Nephron progenitor cell (in vitro differentiated cells): ENCODE measurements at regions not wholly inside any gene's neighbourhood (a gene's known extent, or its start where the extent isn't known, plus 50 kb on each side); places are given as distances from the start of the nearest gene placed in this dataset.

Experiments used
- DNase-seq: peaks from one replicate; pipeline ENCODE4 v3.0.0; 2021
- H3K27ac Mint-ChIP-seq: 2 replicates; pipeline ENCODE4 v1.8.0; 2021; ENCODE audit warnings: mild to moderate bottlenecking, moderate library complexity, mixed read lengths
- H3K27me3 Mint-ChIP-seq: 2 replicates; pipeline ENCODE4 v1.8.0; 2021; ENCODE audit warnings: mild to moderate bottlenecking, low read depth, mixed read lengths; ENCODE audit not compliant: poor library complexity
- H3K36me3 Mint-ChIP-seq: 2 replicates; pipeline ENCODE4 v1.8.0; 2021; ENCODE audit warnings: low read depth, mixed read lengths
- H3K4me1 Mint-ChIP-seq: 2 replicates; pipeline ENCODE4 v1.8.0; 2021; ENCODE audit warnings: mixed read lengths
- H3K4me3 Mint-ChIP-seq: 2 replicates; pipeline ENCODE4 v1.8.0; 2021; ENCODE audit warnings: mild to moderate bottlenecking, moderate library complexity, mixed read lengths
- H3K9me3 Mint-ChIP-seq: 2 replicates; pipeline ENCODE4 v1.8.0; 2021; ENCODE audit warnings: mild to moderate bottlenecking, moderate library complexity, mixed read lengths
- TF ChIP-seq, protein P1 (sequence below): fragments of 200-600 bp; sonication (generic); IDR thresholded peaks from 2 replicates; pipeline ENCODE4 v1.5.0; 2021; ENCODE audit warnings: antibody characterized with exemption

DNA sequence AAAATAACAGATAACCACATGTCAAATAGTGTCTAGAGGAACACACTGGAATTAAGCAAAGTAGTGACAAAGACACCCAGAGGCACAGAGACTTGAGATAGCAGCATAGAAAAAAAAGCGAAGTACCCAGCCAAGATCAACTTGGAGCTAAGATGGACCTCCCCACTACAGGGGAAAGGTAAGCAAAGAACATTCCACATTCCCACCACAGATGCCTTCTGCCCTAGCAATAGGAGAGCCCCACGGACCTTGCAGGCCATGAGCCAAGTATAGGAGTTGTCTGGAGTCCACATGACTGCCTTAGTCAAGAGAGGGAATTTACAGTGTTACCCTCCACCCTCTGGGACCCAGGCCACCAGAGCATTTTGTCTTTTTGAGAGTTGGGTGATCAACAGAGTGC, 110.7 kb upstream of the SPRY2 start:
- no peaks in the 10 kb centered on the region for H3K9me3 Mint-ChIP-seq
- no peak overlapping the region for H3K27ac Mint-ChIP-seq

DNA sequence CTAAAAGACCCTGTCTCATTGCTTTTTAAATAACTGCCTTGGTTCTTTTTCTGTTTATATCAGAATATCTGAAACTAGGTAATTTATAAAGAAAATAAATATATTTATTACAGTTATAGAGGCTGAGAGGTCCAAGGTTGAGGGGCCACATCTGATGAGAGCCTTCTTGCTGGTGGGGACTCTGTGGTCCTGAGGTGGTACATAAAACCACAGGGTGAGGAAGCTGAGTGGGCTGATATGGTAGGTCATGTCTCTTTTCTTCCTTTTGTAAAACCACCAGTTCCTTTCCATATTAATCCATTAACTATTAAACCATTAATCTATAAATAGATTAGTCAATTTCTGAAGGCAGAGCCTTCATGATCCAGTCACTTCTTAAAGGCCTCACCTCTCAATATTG, 109.5 kb upstream of the SPRY2 start:
- Mint-ChIP-seq H3K9me3 (no peaks in the 10 kb centered on the region), H3K4me3 (no peak overlapping the region)
- TF ChIP-seq, protein P1, sequence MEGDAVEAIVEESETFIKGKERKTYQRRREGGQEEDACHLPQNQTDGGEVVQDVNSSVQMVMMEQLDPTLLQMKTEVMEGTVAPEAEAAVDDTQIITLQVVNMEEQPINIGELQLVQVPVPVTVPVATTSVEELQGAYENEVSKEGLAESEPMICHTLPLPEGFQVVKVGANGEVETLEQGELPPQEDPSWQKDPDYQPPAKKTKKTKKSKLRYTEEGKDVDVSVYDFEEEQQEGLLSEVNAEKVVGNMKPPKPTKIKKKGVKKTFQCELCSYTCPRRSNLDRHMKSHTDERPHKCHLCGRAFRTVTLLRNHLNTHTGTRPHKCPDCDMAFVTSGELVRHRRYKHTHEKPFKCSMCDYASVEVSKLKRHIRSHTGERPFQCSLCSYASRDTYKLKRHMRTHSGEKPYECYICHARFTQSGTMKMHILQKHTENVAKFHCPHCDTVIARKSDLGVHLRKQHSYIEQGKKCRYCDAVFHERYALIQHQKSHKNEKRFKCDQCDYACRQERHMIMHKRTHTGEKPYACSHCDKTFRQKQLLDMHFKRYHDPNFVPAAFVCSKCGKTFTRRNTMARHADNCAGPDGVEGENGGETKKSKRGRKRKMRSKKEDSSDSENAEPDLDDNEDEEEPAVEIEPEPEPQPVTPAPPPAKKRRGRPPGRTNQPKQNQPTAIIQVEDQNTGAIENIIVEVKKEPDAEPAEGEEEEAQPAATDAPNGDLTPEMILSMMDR, result no peak

More for the DNA sequence above, 110.7 kb upstream of the SPRY2 start:
- H3K4me1 Mint-ChIP-seq, result no peaks in the 10 kb centered on the region
- H3K36me3 Mint-ChIP-seq, result no peaks in the 10 kb centered on the region
- DNase-seq, result no peak
- H3K4me3 Mint-ChIP-seq, result no peak overlapping the region
- TF ChIP-seq, protein P1, result no peak
- H3K27me3 Mint-ChIP-seq, result no peaks in the 10 kb centered on the region

DNA sequence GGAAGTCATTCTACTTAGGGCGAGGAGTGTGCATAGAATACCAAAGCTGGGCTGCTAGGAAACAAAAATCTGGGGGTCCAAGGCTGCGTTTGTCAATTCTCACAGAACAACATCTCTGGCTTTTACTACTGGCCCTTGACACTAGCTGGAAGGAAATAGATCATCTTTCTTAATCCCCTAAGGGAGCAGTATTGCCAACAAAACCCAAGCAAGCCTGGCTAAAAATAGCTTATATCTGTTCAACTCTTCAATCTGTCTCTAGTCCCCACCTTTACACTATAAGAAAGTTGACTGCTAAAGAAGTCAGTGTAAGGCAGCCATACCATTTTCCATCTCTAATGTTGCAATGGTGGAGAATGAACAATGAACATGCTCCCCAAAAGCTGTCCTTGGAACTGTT, 107.8 kb upstream of the SPRY2 start:
- Mint-ChIP-seq H3K4me1 (peaks cover 12% of the 10 kb centered on the region), H3K27ac (no peak overlapping the region), H3K27me3 (no peaks in the 10 kb centered on the region), H3K36me3 (no peaks in the 10 kb centered on the region), H3K9me3 (no peaks in the 10 kb centered on the region), H3K4me3 (no peak overlapping the region)
- TF ChIP-seq, protein P1, result no peak
- no peak for DNase-seq

More for the DNA sequence above, 109.5 kb upstream of the SPRY2 start:
- no peak for DNase-seq
- no peaks in the 10 kb centered on the region for H3K36me3 Mint-ChIP-seq
- no peaks in the 10 kb centered on the region for H3K27me3 Mint-ChIP-seq
- no peak overlapping the region for H3K27ac Mint-ChIP-seq
- H3K4me1 Mint-ChIP-seq, result no peaks in the 10 kb centered on the region

DNA sequence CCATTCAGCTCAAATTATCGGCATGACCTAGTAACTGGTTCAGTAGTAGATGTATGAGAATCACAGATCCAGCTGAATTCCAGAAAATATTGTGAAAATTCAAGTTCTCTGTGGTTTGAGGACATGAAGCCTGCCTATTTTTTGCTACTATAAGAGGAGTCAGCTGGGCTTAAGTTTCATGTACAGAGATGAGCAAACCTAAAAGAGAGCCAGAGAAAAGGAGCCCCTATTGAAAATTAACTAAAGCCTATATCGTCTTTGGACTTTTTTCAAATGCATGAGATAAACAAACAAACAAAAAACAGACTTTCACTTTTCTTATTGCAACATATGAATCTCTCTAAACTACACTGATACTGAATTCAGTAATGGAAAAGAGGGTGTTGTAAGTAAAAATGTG, 106.8 kb upstream of the SPRY2 start:
- H3K36me3 Mint-ChIP-seq, result no peaks in the 10 kb centered on the region
- no peak for DNase-seq
- TF ChIP-seq, protein P1, result no peak
- H3K27ac Mint-ChIP-seq, result no peak overlapping the region
- H3K27me3 Mint-ChIP-seq, result no peaks in the 10 kb centered on the region
- H3K9me3 Mint-ChIP-seq, result no peaks in the 10 kb centered on the region
- H3K4me3 Mint-ChIP-seq, result no peak overlapping the region
- H3K4me1 Mint-ChIP-seq, result peaks cover 14% of the 10 kb centered on the region

DNA sequence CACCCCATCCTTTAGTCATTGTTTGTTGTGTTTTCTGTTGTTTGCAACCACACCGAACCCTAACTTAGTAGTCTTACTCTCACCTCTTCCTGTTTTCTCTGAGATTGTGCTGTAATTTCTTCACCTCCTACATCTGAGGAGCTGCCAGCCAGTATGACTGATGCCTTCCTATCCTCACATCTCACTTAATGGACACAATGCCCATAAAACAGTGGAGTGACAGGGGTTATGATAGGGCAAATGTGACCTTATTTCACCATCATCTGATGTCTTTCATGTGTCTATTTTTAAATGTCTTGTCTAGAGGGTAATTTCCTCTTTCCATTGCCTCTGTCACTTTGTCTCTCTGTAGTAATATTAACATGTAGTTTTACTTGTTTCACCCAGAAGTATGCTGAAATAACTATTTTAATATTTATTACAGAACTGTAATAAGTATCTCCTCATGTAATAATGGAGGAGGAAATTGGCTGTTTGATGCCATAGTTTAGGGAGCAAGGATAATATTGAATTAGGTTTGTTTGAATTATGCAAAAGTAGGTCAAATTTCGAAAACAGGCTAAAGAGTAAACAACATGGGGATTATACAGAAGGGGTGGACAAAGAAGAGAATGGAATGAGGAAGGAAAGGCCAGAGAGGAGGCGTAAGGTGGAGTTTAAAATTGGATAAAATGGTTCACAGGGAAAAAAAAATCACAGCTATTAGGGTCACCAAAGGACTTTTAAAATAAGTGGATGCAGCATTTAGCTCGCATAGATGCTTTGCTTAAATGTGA, 103.5 kb upstream of the SPRY2 start:
- TF ChIP-seq, protein P1, result no peak
- Mint-ChIP-seq H3K27me3 (no peaks in the 10 kb centered on the region), H3K4me1 (peaks cover 14% of the 10 kb centered on the region), H3K27ac (peak overlapping the region; percentile 87), H3K36me3 (no peaks in the 10 kb centered on the region), H3K9me3 (no peaks in the 10 kb centered on the region), H3K4me3 (no peak overlapping the region)
- DNase-seq, result no peak

DNA sequence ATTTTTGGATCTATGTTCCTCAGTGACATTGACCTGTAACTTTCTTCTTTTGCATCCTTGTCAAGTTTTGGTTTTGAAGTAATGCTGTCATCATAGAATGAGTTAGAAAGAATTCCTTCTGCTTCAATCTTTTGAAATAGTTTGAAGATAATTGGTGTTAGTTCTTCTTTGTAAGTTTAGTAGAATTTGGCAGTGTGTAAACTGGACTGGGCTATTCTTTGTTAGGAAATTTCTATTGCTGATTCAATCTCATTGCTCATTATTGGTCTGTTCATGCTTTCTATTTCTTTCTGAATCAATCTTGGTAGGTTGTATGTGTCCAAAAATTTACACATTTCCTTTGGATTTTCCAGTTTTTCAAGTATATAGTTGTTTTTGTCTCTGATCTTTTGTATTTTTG, 101.7 kb upstream of the SPRY2 start:
- DNase-seq, result no peak
- TF ChIP-seq, protein P1, result no peak
- Mint-ChIP-seq H3K4me3 (no peak overlapping the region), H3K27me3 (no peaks in the 10 kb centered on the region), H3K27ac (no peak overlapping the region), H3K36me3 (no peaks in the 10 kb centered on the region), H3K9me3 (no peaks in the 10 kb centered on the region), H3K4me1 (peaks cover 14% of the 10 kb centered on the region)
